Uterus (tissue), 2 donors: ENCODE measurements at regions not wholly inside any gene's neighbourhood (a gene's known extent, or its start where the extent isn't known, plus 50 kb on each side); places are given as distances from the start of the nearest gene placed in this dataset.

ENCODE experiments used
- CTCF ChIP-seq, 4 experiments: fragments of 200-600 bp in 2 of 4; fragments of 450-650 bp in 2 of 4; sonication (generic) in 2 of 4; IDR thresholded peaks; one replicate each; pipeline ENCODE4 v1.5.1; 2016 to 2019; ENCODE audit warnings: antibody characterized with exemption in 4 of 4, mild to moderate bottlenecking in 2 of 4, moderate library complexity in 1 of 4
- POLR2A ChIP-seq, 2 donors: fragments of 450-650 bp; IDR thresholded peaks; one replicate each; pipeline ENCODE4 v1.6.1; 2016; ENCODE audit warnings: antibody characterized with exemption in 2 of 2, mild to moderate bottlenecking in 1 of 2, moderate library complexity in 1 of 2

- TF ChIP-seq CTCF (IDR thresholded peaks at IDR 0.05) (no peak), POLR2A (IDR thresholded peaks at IDR 0.05) (no peak)
Observed at GRCh38 chr5:27532305-27532704, 493.9 kb upstream of the CDH9 start.
